ENCODE measurements at regions not wholly inside any gene's neighbourhood (a gene's known extent, or its start where the extent isn't known, plus 50 kb on each side); places are given as distances from the start of the nearest gene placed in this dataset.

- DNase-seq = no peak
Observed at GRCh38 chr16:35296962-35297653, 1837.7 kb downstream of the TP53TG3F start.

- no peak for DNase-seq
Observed at GRCh38 chr16:35298460-35299243, 1839.2 kb downstream of the TP53TG3F start.

- no peak for DNase-seq
Observed at GRCh38 chr16:35302859-35303258, 1843.4 kb downstream of the TP53TG3F start.

- no peak for DNase-seq
Observed at GRCh38 chr16:35305476-35305875, 1846.1 kb downstream of the TP53TG3F start.

GRCh38 chr16:35306915-35307314 is 1847.5 kb downstream of the TP53TG3F start:
- DNase-seq = no peak

- DNase-seq = no peak
Observed at GRCh38 chr16:35308674-35309073, 1849.3 kb downstream of the TP53TG3F start.

- no peak for DNase-seq
Observed at GRCh38 chr16:35310999-35311398, 1851.6 kb downstream of the TP53TG3F start.

- no peak for DNase-seq
Observed at GRCh38 chr16:35311475-35311874, 1852.1 kb downstream of the TP53TG3F start.

GRCh38 chr16:35314298-35314697 is 1854.9 kb downstream of the TP53TG3F start:
- no peak for DNase-seq

- no peak for DNase-seq
Observed at GRCh38 chr16:35319536-35320192, 1860.3 kb downstream of the TP53TG3F start.

GRCh38 chr16:35325936-35326335 is 1866.5 kb downstream of the TP53TG3F start:
- no peak for DNase-seq

- no peak for DNase-seq
Observed at GRCh38 chr16:35339337-35339736, 1879.9 kb downstream of the TP53TG3F start.

GRCh38 chr16:35342012-35342411 is 1882.6 kb downstream of the TP53TG3F start:
- DNase-seq = no peak

- no peak for DNase-seq
Observed at GRCh38 chr16:35344012-35344762, 1884.8 kb downstream of the TP53TG3F start.

GRCh38 chr16:35352431-35352830 is 1893.0 kb downstream of the TP53TG3F start:
- DNase-seq = no peak

GRCh38 chr16:35363510-35363909 is 1904.1 kb downstream of the TP53TG3F start:
- DNase-seq = no peak

- no peak for DNase-seq
Observed at GRCh38 chr16:35364263-35364662, 1904.9 kb downstream of the TP53TG3F start.

- DNase-seq = no peak
Observed at GRCh38 chr16:35365675-35366074, 1906.3 kb downstream of the TP53TG3F start.

- no peak for DNase-seq
Observed at GRCh38 chr16:35370617-35371016, 1911.2 kb downstream of the TP53TG3F start.

- no peak for DNase-seq
Observed at GRCh38 chr16:35377142-35377541, 1917.7 kb downstream of the TP53TG3F start.

GRCh38 chr16:35386619-35387018 is 1927.2 kb downstream of the TP53TG3F start:
- no peak for DNase-seq

GRCh38 chr16:35391328-35391727 is 1931.9 kb downstream of the TP53TG3F start:
- peak; percentile 7 for DNase-seq

GRCh38 chr16:35398180-35398579 is 1938.8 kb downstream of the TP53TG3F start:
- DNase-seq = no peak
